Suprapubic skin (tissue), 4 donors: ENCODE measurements at regions not wholly inside any gene's neighbourhood (a gene's known extent, or its start where the extent isn't known, plus 50 kb on each side); places are given as distances from the start of the nearest gene placed in this dataset.

Experiments used
- DNase-seq, 2 donors: peaks; one replicate each; pipeline ENCODE4 v3.0.0-alpha.2; 2019; ENCODE audit warnings: low spot score in 2 of 2
- H3K27ac ChIP-seq: fragments of 200-600 bp; sonication (generic); one replicate; pipeline ENCODE4 v1.5.1; 2019
- H3K27me3 ChIP-seq: fragments of 200-600 bp; sonication (generic); one replicate; pipeline ENCODE4 v1.5.1; 2019
- H3K36me3 ChIP-seq: fragments of 200-600 bp; sonication (generic); one replicate; pipeline ENCODE4 v1.5.1; 2019
- H3K4me1 ChIP-seq: fragments of 200-600 bp; sonication (generic); one replicate; pipeline ENCODE4 v1.5.1; 2019
- H3K4me3 ChIP-seq: fragments of 200-600 bp; sonication (generic); one replicate; pipeline ENCODE4 v1.5.1; 2019; ENCODE audit warnings: mild to moderate bottlenecking
- H3K9me3 ChIP-seq: fragments of 200-600 bp; sonication (generic); one replicate; pipeline ENCODE4 v1.5.1; 2019
- CTCF ChIP-seq, 2 donors: fragments of 200-600 bp in 1 of 2; fragments of 450-650 bp in 1 of 2; sonication (generic) in 1 of 2; IDR thresholded peaks; one replicate each; pipeline ENCODE4 v1.5.1; 2016 to 2019; ENCODE audit warnings: antibody characterized with exemption in 2 of 2, mild to moderate bottlenecking in 1 of 2, moderate library complexity in 1 of 2
- EP300 ChIP-seq: sonication (generic); formaldehyde crosslinking; IDR thresholded peaks from one replicate; pipeline ENCODE4 v1.6.1; 2017; ENCODE audit warnings: antibody characterized with exemption
- POLR2A ChIP-seq, 2 donors: fragments of 450-650 bp; IDR thresholded peaks; one replicate each; pipeline ENCODE4 v1.6.1; 2017; ENCODE audit warnings: antibody characterized with exemption in 2 of 2, mild to moderate bottlenecking in 2 of 2, moderate library complexity in 2 of 2
- POLR2AphosphoS5 ChIP-seq, 3 donors: sonication (generic); formaldehyde crosslinking; IDR thresholded peaks; one replicate each; pipeline ENCODE4 v1.6.1; 2017; ENCODE audit warnings: antibody characterized with exemption in 3 of 3
- WGBS: methylation state at CpG from one replicate; pipeline ENCODE4 v1.1.5; 2018; 5-methylcytosine and 5-hydroxymethylcytosine counted together

GRCh38 chr20:7091655-7092054 is 324.2 kb downstream of the BMP2 start:
- no peak overlapping the region for H3K27ac ChIP-seq
- TF ChIP-seq EP300 (no peak), POLR2A (IDR thresholded peaks at IDR 0.05) (no peak), POLR2AphosphoS5 (IDR thresholded peaks at IDR 0.05) (no peak), CTCF (IDR thresholded peaks at IDR 0.05) (no peak)
- no peak for DNase-seq
- no peaks in the 10 kb centered on the region for H3K4me1 ChIP-seq
- H3K27me3 ChIP-seq = no peaks in the 10 kb centered on the region
- H3K9me3 ChIP-seq = no peaks in the 10 kb centered on the region
- H3K36me3 ChIP-seq = no peaks in the 10 kb centered on the region
- H3K4me3 ChIP-seq = no peak overlapping the region
- WGBS = 85% methylated on average over 4 of the region's 4 CpGs

GRCh38 chr20:7094438-7094997 is 327.0 kb downstream of the BMP2 start:
- Histone ChIP-seq H3K4me1 (no peaks in the 10 kb centered on the region), H3K27me3 (no peaks in the 10 kb centered on the region), H3K4me3 (no peak overlapping the region), H3K36me3 (no peaks in the 10 kb centered on the region), H3K9me3 (peaks cover 4% of the 10 kb centered on the region), H3K27ac (no peak overlapping the region)
- no peak for DNase-seq
- 30% methylated on average over 7 of the region's 7 CpGs for WGBS
- TF ChIP-seq POLR2A (IDR thresholded peaks at IDR 0.05) (no peak), CTCF (IDR thresholded peaks at IDR 0.05) (peak in 1 of 2 donors; percentile 25)

- WGBS = 89% methylated on average over 4 of the region's 4 CpGs
These were observed 339.4 kb downstream of the BMP2 start for GRCh38 chr20:7106910-7107309.

GRCh38 chr20:7108929-7109328 is 341.4 kb downstream of the BMP2 start:
- Histone ChIP-seq H3K36me3 (no peaks in the 10 kb centered on the region), H3K4me3 (no peak overlapping the region), H3K27me3 (no peaks in the 10 kb centered on the region), H3K4me1 (no peaks in the 10 kb centered on the region), H3K9me3 (no peaks in the 10 kb centered on the region), H3K27ac (no peak overlapping the region)
- no peak for DNase-seq
- WGBS = 77% methylated on average over 2 of the region's 2 CpGs
- TF ChIP-seq POLR2AphosphoS5 (IDR thresholded peaks at IDR 0.05) = no peak
- TF ChIP-seq CTCF (IDR thresholded peaks at IDR 0.05) = no peak
- no peak for TF ChIP-seq EP300
- TF ChIP-seq POLR2A (IDR thresholded peaks at IDR 0.05) = no peak

More at GRCh38 chr20:7106910-7107309, 339.4 kb downstream of the BMP2 start:
- no peak for TF ChIP-seq CTCF (IDR thresholded peaks at IDR 0.05)
- TF ChIP-seq POLR2A (IDR thresholded peaks at IDR 0.05) = no peak
- TF ChIP-seq EP300 = no peak
- TF ChIP-seq POLR2AphosphoS5 (IDR thresholded peaks at IDR 0.05) = no peak
- no peaks in the 10 kb centered on the region for H3K36me3 ChIP-seq
- no peak overlapping the region for H3K27ac ChIP-seq
- no peak overlapping the region for H3K4me3 ChIP-seq
- no peaks in the 10 kb centered on the region for H3K4me1 ChIP-seq
- DNase-seq = no peak
- H3K27me3 ChIP-seq = no peaks in the 10 kb centered on the region
- H3K9me3 ChIP-seq = no peaks in the 10 kb centered on the region

- DNase-seq = no peak
- H3K27me3 ChIP-seq = no peaks in the 10 kb centered on the region
- H3K4me1 ChIP-seq = no peaks in the 10 kb centered on the region
- H3K9me3 ChIP-seq = no peaks in the 10 kb centered on the region
- H3K4me3 ChIP-seq = no peak overlapping the region
- TF ChIP-seq EP300 (no peak), CTCF (IDR thresholded peaks at IDR 0.05) (no peak), POLR2AphosphoS5 (IDR thresholded peaks at IDR 0.05) (no peak), POLR2A (IDR thresholded peaks at IDR 0.05) (no peak)
- no peaks in the 10 kb centered on the region for H3K36me3 ChIP-seq
- no peak overlapping the region for H3K27ac ChIP-seq
- 47% methylated on average over 14 of the region's 14 CpGs for WGBS
These were observed 346.3 kb downstream of the BMP2 start for GRCh38 chr20:7113577-7114466.
